ENCODE measurements at regions not wholly inside any gene's neighbourhood (a gene's known extent, or its start where the extent isn't known, plus 50 kb on each side); places are given as distances from the start of the nearest gene placed in this dataset.

DNA sequence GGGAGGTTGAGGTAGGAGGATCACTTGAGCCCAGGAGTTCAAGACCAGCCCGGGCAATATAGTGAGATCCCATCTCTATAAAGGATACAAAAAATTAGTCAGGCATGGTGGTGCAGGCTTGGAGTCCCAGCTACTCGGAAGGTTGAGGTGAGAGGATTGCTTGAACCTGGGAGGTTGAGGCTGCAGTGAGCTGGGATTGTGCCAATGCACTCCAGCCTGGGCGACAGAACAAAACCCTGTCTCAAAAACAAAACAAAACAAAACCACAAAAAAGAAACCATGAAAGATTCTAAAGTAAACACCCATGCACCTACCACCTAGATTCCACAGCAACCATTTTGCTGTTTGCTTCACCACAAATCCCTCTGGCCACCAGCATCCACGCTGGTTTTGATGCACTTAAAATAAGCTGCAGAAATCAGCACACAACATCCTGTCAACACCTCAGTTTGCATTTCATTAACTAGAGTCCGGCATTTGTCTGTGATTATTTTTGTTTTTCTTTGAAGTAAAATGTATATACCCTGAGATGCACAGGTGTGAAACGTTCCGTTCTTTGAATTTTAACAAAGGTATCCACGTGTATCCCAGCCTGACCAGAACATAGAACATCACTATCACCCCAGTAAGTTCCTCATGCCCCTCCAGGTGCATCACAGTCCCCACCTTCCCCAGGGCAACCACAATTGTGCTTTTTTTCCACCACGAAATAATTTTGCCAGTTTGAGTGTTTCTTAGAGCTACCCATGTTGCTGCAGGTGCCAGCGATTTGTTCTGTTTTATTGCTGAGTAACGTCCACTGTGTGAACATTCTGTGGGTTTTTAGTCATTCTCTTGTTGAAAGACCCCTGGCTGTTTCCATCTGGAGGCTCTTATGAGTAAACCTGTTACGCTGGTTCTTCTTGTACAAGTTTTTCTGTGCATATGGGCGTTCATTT lies 191.5 kb downstream of the SEC14L1 start:
- POLR2A ChIA-PET = interaction anchor here (0.6 to 1.2 kb wide), 4 partner anchors 9 to 626 kb away, joined by 3 to 4 read pairs (median 3); partner anchors contain the start of gene TNRC6C
- H3K4me1 ChIP-seq (ENCODE audit: control insufficient read depth, insufficient read depth, low read length) = 0 out of 2 replicates have a peak, but pooled peaks cover 2% of the 10 kb centered on the region
- CTCF ChIA-PET = interaction anchor here (0.6 to 6.9 kb wide), 40 partner anchors 8 to 681 kb away, joined by 3 to 94 read pairs (median 5); no protein-coding TSS in a partner anchor
- H3K4me3 ChIP-seq (ENCODE audit: low read depth, low read length) = no peak overlapping the region
- no peaks in the 10 kb centered on the region for H3K36me3 ChIP-seq (ENCODE audit: control insufficient read depth in 2 of 2, insufficient read depth in 1 of 2, low read length in 2 of 2)
- H3K9me3 ChIP-seq (ENCODE audit: control insufficient read depth, insufficient read depth, low read depth, low read length) = no peaks in the 10 kb centered on the region
- no peak overlapping the region for H3K27ac ChIP-seq (ENCODE audit: extremely low read depth, low read depth, low read length)
- TF ChIP-seq ZNF354C (tag by site-specific recombination; IDR thresholded peaks at IDR 0.05; ENCODE audit: borderline replicate concordance, low read depth) = no peak
- TF ChIP-seq, protein P1, sequence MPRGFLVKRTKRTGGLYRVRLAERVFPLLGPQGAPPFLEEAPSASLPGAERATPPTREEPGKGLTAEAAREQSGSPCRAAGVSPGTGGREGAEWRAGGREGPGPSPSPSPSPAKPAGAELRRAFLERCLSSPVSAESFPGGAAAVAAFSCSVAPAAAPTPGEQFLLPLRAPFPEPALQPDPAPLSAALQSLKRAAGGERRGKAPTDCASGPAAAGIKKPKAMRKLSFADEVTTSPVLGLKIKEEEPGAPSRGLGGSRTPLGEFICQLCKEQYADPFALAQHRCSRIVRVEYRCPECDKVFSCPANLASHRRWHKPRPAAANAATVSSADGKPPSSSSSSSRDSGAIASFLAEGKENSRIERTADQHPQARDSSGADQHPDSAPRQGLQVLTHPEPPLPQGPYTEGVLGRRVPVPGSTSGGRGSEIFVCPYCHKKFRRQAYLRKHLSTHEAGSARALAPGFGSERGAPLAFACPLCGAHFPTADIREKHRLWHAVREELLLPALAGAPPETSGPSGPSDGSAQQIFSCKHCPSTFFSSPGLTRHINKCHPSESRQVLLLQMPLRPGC (tag by site-specific recombination; IDR thresholded peaks at IDR 0.05) = no peak
- TF ChIP-seq ZNF48 (tag by site-specific recombination; IDR thresholded peaks at IDR 0.05) = no peak
- TF ChIP-seq ZNF670 (tag by site-specific recombination; IDR thresholded peaks at IDR 0.05; ENCODE audit: low read depth) = no peak
- TF ChIP-seq ZNF223 (tag by site-specific recombination; IDR thresholded peaks at IDR 0.05) = peak; percentile 83; the same call in 1 of the 2 replicates
- TF ChIP-seq ZNF707 (tag by site-specific recombination; IDR thresholded peaks at IDR 0.05) = no peak
- TF ChIP-seq ZNF404 (tag by site-specific recombination; IDR thresholded peaks at IDR 0.05) = no peak

DNA sequence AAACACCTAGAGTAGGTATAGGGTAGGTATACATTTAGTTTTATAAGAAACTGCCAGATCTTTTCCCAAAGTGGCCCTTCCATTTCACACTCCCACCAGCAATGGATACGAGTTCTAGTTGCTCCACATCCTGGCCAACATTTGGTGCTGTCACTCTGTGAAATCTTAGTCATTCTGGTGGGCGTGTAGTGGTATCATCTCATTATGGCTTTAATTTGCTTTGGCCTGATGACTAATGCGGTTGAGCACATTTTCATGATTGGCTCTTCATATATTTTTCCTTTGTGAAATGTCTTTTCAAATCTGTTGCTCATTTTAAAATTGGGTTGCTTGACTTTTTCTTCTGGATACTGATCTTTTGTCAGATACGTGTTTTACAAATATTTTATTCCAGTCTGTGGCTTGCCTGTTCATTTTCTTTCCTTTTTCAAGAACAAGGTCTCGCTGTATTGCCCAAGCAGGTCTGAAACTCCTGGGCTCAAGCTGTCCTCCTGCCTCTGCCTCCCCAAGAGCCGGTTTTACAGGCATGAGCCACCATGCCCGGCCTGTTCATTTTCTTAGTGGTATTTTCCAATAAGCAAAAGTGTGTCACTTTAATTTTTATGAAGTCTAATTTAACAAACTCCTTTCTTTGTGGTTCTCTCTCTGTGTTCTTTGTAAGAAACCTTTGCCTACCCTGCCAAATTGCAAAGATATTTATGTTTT lies 192.4 kb downstream of the SEC14L1 start:
- no peak overlapping the region for H3K27ac ChIP-seq (ENCODE audit: extremely low read depth, low read depth, low read length)
- H3K9me3 ChIP-seq (ENCODE audit: control insufficient read depth, insufficient read depth, low read depth, low read length) = no peaks in the 10 kb centered on the region
- no peak overlapping the region for H3K4me3 ChIP-seq (ENCODE audit: low read depth, low read length)
- CTCF ChIA-PET = interaction anchor here (0.7 to 6.9 kb wide), 9 partner anchors 42 to 408 kb away, joined by 3 to 94 read pairs (median 4); no protein-coding TSS in a partner anchor
- no peaks in the 10 kb centered on the region for H3K36me3 ChIP-seq (ENCODE audit: control insufficient read depth in 2 of 2, insufficient read depth in 1 of 2, low read length in 2 of 2)
- H3K4me1 ChIP-seq (ENCODE audit: control insufficient read depth, insufficient read depth, low read length) = 0 out of 2 replicates have a peak, but pooled peaks cover 2% of the 10 kb centered on the region
- POLR2A ChIA-PET = no interaction called here
- TF ChIP-seq YY2 (tag by site-specific recombination; IDR thresholded peaks at IDR 0.05) (no peak), ZNF610 (tag by site-specific recombination; IDR thresholded peaks at IDR 0.05; ENCODE audit: borderline replicate concordance) (no peak), SCRT2 (tag by site-specific recombination; IDR thresholded peaks at IDR 0.05) (0 out of 2 replicates have a peak, but pooled peaks have one; percentile 29), ZNF132 (tag by site-specific recombination; IDR thresholded peaks at IDR 0.05; ENCODE audit: borderline replicate concordance) (no peak), KLF9 (tag by site-specific recombination; IDR thresholded peaks at IDR 0.05; ENCODE audit: low read depth) (0 out of 2 replicates have a peak, but pooled peaks have one; percentile 24), ZNF335 (tag by site-specific recombination; conservative IDR thresholded peaks at IDR 0.05) (0 out of 2 replicates have a peak, but pooled peaks have one; percentile 20), KLF16 (tag by site-specific recombination; IDR thresholded peaks at IDR 0.05) (no peak), SETDB1 (IDR thresholded peaks at IDR 0.05; ENCODE audit: insufficient read length, low read length) (peak; percentile 94), KLF10 (tag by site-specific recombination; IDR thresholded peaks at IDR 0.05) (peak; percentile 76), ZNF624 (tag by site-specific recombination; IDR thresholded peaks at IDR 0.05) (no peak), ZFHX2 (tag by site-specific recombination; conservative IDR thresholded peaks at IDR 0.05) (peak; percentile 79), ZNF837 (tag by site-specific recombination; IDR thresholded peaks at IDR 0.05) (no peak), ZNF571 (tag by site-specific recombination; IDR thresholded peaks at IDR 0.05) (no peak), ZNF701 (tag by site-specific recombination; IDR thresholded peaks at IDR 0.05) (no peak), SP3 (tag by site-specific recombination; IDR thresholded peaks at IDR 0.05) (peak; percentile 27; the same call in 1 of the 2 replicates)
- TF ChIP-seq, protein P2, sequence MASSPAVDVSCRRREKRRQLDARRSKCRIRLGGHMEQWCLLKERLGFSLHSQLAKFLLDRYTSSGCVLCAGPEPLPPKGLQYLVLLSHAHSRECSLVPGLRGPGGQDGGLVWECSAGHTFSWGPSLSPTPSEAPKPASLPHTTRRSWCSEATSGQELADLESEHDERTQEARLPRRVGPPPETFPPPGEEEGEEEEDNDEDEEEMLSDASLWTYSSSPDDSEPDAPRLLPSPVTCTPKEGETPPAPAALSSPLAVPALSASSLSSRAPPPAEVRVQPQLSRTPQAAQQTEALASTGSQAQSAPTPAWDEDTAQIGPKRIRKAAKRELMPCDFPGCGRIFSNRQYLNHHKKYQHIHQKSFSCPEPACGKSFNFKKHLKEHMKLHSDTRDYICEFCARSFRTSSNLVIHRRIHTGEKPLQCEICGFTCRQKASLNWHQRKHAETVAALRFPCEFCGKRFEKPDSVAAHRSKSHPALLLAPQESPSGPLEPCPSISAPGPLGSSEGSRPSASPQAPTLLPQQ (tag by site-specific recombination; IDR thresholded peaks at IDR 0.05) = no peak
- TF ChIP-seq, protein P3, sequence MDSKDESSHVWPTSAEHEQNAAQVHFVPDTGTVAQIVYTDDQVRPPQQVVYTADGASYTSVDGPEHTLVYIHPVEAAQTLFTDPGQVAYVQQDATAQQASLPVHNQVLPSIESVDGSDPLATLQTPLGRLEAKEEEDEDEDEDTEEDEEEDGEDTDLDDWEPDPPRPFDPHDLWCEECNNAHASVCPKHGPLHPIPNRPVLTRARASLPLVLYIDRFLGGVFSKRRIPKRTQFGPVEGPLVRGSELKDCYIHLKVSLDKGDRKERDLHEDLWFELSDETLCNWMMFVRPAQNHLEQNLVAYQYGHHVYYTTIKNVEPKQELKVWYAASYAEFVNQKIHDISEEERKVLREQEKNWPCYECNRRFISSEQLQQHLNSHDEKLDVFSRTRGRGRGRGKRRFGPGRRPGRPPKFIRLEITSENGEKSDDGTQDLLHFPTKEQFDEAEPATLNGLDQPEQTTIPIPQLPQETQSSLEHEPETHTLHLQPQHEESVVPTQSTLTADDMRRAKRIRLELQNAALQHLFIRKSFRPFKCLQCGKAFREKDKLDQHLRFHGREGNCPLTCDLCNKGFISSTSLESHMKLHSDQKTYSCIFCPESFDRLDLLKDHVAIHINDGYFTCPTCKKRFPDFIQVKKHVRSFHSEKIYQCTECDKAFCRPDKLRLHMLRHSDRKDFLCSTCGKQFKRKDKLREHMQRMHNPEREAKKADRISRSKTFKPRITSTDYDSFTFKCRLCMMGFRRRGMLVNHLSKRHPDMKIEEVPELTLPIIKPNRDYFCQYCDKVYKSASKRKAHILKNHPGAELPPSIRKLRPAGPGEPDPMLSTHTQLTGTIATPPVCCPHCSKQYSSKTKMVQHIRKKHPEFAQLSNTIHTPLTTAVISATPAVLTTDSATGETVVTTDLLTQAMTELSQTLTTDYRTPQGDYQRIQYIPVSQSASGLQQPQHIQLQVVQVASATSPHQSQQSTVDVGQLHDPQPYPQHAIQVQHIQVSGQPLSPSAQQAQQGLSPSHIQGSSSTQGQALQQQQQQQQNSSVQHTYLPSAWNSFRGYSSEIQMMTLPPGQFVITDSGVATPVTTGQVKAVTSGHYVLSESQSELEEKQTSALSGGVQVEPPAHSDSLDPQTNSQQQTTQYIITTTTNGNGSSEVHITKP (tag by site-specific recombination; IDR thresholded peaks at IDR 0.05) = peak; percentile 15; the same call in 1 of the 2 replicates
- TF ChIP-seq, protein P4, sequence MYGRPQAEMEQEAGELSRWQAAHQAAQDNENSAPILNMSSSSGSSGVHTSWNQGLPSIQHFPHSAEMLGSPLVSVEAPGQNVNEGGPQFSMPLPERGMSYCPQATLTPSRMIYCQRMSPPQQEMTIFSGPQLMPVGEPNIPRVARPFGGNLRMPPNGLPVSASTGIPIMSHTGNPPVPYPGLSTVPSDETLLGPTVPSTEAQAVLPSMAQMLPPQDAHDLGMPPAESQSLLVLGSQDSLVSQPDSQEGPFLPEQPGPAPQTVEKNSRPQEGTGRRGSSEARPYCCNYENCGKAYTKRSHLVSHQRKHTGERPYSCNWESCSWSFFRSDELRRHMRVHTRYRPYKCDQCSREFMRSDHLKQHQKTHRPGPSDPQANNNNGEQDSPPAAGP (tag by site-specific recombination; IDR thresholded peaks at IDR 0.05) = 0 out of 2 replicates have a peak, but pooled peaks have one; percentile 31
